ENCODE measurements at regions not wholly inside any gene's neighbourhood (a gene's known extent, or its start where the extent isn't known, plus 50 kb on each side); places are given as distances from the start of the nearest gene placed in this dataset.

DNA sequence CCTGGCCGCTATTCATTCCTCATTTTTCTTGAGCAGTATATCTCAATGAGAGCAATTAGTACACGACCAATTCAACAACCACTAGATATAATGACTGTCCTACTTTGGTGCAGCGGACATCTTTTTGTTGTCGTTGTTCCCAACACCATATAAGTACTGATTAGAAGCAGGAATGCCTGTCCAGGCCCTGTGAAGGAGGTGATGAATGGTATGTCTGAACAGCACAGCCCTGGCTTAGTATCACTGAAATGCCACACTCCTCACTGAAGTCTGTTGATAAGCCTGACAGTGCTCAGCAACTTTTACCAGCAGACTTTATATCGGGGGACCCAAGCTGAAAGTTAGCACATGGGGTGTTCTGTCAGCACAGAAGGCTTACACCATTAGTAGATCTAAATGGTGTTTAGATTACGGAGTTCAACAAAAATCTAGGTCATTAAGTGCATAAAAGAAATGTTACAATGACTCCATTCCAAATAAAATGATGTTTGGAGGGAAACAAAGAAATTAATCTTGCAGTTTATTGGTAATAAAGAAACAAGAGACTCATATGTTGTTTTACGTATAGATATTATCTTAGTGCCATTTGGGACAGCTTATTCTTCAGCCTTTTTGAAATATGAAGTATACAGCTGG is 228.3 kb upstream of the TTC29 start:
- Histone ChIP-seq H3K4me3 (no peak overlapping the region), H2AFZ (ENCODE audit: low read depth, low read length) (no peak overlapping the region), H3K27me3 (ENCODE audit: control insufficient read depth in 2 of 2, insufficient read depth in 2 of 2, low read length in 2 of 2) (no peaks in the 10 kb centered on the region), H3K9me1 (ENCODE audit: control insufficient read depth, insufficient read depth, low read length) (no peaks in the 10 kb centered on the region), H4K20me1 (replicated peaks; ENCODE audit: control insufficient read depth, insufficient read depth, low read length) (no peaks in the 10 kb centered on the region), H3K36me3 (ENCODE audit: control insufficient read depth, insufficient read depth, low read length) (no peaks in the 10 kb centered on the region), H3K27ac (ENCODE audit: extremely low read depth, low read depth, low read length) (no peak overlapping the region), H3K9ac (ENCODE audit: insufficient read depth in 1 of 2, low read depth in 2 of 2, low read length in 2 of 2) (no peak overlapping the region), H3K4me2 (ENCODE audit: insufficient read depth, low read length) (no peak overlapping the region), H3K9me3 (replicated peaks; ENCODE audit: control insufficient read depth, insufficient read depth, low read depth, low read length) (no peaks in the 10 kb centered on the region), H3K79me2 (ENCODE audit: control insufficient read depth, insufficient read depth, low read length) (no peaks in the 10 kb centered on the region), H3K4me1 (replicated peaks in 1 of 2; ENCODE audit: control insufficient read depth in 2 of 2, insufficient read depth in 2 of 2, low read length in 2 of 2) (no peaks in the 10 kb centered on the region)
- BruUV-seq (replicated peaks), result no TSS peak
- ATAC-seq, result no peak
- FAIRE-seq, result no peak
- TF ChIP-seq ZNF197 (CRISPR knock-in tag; IDR thresholded peaks at IDR 0.05; ENCODE audit: low read depth) (no peak), CHD1 (IDR thresholded peaks at IDR 0.05; ENCODE audit: low read length) (no peak), SLC30A9 (CRISPR knock-in tag; IDR thresholded peaks at IDR 0.05) (no peak), TCF7L2 (IDR thresholded peaks at IDR 0.05; ENCODE audit: low read depth, low read length) (no peak), NCOA1 (IDR thresholded peaks at IDR 0.05; ENCODE audit: low read depth) (no peak), POLR2AphosphoS5 (IDR thresholded peaks at IDR 0.05; ENCODE audit: control insufficient read depth, insufficient read depth, low read depth, low read length) (no peak), ZNF212 (CRISPR knock-in tag; IDR thresholded peaks at IDR 0.05) (no peak), WHSC1 (IDR thresholded peaks at IDR 0.05; ENCODE audit: low read length) (no peak), XRCC5 (IDR thresholded peaks at IDR 0.05; ENCODE audit: low read depth, low read length) (no peak)
- TF ChIP-seq, protein P1, sequence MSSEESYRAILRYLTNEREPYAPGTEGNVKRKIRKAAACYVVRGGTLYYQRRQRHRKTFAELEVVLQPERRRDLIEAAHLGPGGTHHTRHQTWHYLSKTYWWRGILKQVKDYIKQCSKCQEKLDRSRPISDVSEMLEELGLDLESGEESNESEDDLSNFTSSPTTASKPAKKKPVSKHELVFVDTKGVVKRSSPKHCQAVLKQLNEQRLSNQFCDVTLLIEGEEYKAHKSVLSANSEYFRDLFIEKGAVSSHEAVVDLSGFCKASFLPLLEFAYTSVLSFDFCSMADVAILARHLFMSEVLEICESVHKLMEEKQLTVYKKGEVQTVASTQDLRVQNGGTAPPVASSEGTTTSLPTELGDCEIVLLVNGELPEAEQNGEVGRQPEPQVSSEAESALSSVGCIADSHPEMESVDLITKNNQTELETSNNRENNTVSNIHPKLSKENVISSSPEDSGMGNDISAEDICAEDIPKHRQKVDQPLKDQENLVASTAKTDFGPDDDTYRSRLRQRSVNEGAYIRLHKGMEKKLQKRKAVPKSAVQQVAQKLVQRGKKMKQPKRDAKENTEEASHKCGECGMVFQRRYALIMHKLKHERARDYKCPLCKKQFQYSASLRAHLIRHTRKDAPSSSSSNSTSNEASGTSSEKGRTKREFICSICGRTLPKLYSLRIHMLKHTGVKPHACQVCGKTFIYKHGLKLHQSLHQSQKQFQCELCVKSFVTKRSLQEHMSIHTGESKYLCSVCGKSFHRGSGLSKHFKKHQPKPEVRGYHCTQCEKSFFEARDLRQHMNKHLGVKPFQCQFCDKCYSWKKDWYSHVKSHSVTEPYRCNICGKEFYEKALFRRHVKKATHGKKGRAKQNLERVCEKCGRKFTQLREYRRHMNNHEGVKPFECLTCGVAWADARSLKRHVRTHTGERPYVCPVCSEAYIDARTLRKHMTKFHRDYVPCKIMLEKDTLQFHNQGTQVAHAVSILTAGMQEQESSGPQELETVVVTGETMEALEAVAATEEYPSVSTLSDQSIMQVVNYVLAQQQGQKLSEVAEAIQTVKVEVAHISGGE (CRISPR knock-in tag; IDR thresholded peaks at IDR 0.05), result no peak
- CTCF ChIA-PET (ENCODE audit: low intra/inter-chr PET ratio), result no interaction called here
- 1% methylated on average over 7 of the region's 7 CpGs for WGBS (ENCODE audit: insufficient coverage, low coverage, missing lambda C conversion rate)
- DNase-seq (ENCODE audit: extremely low read depth in 1 of 4, low spot score in 3 of 4), result no peak
- POLR2A ChIA-PET, result no interaction called here
- intact Hi-C loops (cut with micrococcal nuclease), result loop anchor here (5.0 kb wide), 1 partner anchor 403 kb away; no protein-coding TSS in a partner anchor
- in situ Hi-C loops (cut with MboI), result no loop called here
